Prostate gland (tissue), 2 donors: ENCODE measurements at regions not wholly inside any gene's neighbourhood (a gene's known extent, or its start where the extent isn't known, plus 50 kb on each side); places are given as distances from the start of the nearest gene placed in this dataset.

ENCODE experiments used
- POLR2A ChIP-seq: fragments of 450-650 bp; IDR thresholded peaks from one replicate; pipeline ENCODE4 v1.6.1; 2016; ENCODE audit warnings: antibody characterized with exemption, mild to moderate bottlenecking
- TF ChIP-seq, protein P1 (sequence below), 4 experiments: fragments of 200-600 bp in 2 of 4; fragments of 450-650 bp in 2 of 4; sonication (generic) in 2 of 4; IDR thresholded peaks; 1 replicate in 3 of 4; 2 replicates in 1 of 4; pipeline ENCODE4 v1.5.1; 2016 to 2019; ENCODE audit warnings: antibody characterized with exemption in 4 of 4, mild to moderate bottlenecking in 2 of 4, moderate library complexity in 2 of 4

DNA sequence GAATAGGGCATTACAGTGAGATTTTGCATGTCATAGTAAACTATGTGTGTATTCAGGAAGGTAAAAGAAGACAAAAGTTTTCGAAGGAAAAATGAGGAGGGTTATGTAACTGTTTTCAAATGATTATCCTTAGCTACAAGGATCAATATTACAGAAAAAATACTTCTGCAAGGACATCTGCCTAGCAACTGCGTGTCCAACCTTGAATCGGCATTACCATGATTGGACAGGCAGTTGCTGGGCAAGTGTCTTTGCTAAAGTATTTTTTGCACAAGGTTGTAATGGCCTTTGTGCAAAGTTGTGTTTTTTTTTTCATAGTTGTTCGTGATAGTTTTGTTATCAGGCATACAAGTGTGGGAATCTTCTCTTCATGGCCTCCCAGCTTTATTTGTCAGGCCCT is 136.8 kb downstream of the FASLG start:
- TF ChIP-seq, protein P1, sequence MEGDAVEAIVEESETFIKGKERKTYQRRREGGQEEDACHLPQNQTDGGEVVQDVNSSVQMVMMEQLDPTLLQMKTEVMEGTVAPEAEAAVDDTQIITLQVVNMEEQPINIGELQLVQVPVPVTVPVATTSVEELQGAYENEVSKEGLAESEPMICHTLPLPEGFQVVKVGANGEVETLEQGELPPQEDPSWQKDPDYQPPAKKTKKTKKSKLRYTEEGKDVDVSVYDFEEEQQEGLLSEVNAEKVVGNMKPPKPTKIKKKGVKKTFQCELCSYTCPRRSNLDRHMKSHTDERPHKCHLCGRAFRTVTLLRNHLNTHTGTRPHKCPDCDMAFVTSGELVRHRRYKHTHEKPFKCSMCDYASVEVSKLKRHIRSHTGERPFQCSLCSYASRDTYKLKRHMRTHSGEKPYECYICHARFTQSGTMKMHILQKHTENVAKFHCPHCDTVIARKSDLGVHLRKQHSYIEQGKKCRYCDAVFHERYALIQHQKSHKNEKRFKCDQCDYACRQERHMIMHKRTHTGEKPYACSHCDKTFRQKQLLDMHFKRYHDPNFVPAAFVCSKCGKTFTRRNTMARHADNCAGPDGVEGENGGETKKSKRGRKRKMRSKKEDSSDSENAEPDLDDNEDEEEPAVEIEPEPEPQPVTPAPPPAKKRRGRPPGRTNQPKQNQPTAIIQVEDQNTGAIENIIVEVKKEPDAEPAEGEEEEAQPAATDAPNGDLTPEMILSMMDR (IDR thresholded peaks at IDR 0.05) = no peak
- no peak for TF ChIP-seq POLR2A
